ENCODE measurements at regions not wholly inside any gene's neighbourhood (a gene's known extent, or its start where the extent isn't known, plus 50 kb on each side); places are given as distances from the start of the nearest gene placed in this dataset.

- TF ChIP-seq, protein P1, sequence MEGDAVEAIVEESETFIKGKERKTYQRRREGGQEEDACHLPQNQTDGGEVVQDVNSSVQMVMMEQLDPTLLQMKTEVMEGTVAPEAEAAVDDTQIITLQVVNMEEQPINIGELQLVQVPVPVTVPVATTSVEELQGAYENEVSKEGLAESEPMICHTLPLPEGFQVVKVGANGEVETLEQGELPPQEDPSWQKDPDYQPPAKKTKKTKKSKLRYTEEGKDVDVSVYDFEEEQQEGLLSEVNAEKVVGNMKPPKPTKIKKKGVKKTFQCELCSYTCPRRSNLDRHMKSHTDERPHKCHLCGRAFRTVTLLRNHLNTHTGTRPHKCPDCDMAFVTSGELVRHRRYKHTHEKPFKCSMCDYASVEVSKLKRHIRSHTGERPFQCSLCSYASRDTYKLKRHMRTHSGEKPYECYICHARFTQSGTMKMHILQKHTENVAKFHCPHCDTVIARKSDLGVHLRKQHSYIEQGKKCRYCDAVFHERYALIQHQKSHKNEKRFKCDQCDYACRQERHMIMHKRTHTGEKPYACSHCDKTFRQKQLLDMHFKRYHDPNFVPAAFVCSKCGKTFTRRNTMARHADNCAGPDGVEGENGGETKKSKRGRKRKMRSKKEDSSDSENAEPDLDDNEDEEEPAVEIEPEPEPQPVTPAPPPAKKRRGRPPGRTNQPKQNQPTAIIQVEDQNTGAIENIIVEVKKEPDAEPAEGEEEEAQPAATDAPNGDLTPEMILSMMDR (IDR thresholded peaks at IDR 0.05), result no peak
These were observed 328.7 kb downstream of the NR4A2 start for GRCh38 chr2:156003780-156004179.

- TF ChIP-seq, protein P1 (IDR thresholded peaks at IDR 0.05), result no peak
These were observed 330.7 kb downstream of the NR4A2 start for GRCh38 chr2:156001851-156002250.

DNA sequence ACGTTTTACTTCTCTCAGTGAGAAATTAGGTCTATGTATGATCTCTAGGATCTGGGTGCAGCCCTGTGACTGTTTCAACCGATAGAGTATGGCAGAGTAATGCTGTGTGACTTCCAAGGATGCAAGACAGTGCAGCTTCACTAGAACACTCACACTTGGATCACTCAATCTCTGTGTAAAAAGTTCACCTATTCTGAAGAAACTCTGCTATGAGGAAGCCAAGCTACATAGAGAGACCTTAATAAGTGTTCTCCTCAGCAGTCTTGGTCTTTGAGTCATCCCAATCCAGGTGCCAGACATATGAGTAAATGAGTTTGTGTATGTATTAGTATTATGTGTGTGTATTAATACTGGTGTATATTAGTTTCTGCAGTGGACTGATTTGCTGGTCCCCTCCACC is 335.0 kb downstream of the NR4A2 start:
- TF ChIP-seq, protein P1 (IDR thresholded peaks at IDR 0.05), result no peak

- TF ChIP-seq, protein P1 (IDR thresholded peaks at IDR 0.05), result no peak
These were observed 338.2 kb downstream of the NR4A2 start for GRCh38 chr2:155994315-155994714.

DNA sequence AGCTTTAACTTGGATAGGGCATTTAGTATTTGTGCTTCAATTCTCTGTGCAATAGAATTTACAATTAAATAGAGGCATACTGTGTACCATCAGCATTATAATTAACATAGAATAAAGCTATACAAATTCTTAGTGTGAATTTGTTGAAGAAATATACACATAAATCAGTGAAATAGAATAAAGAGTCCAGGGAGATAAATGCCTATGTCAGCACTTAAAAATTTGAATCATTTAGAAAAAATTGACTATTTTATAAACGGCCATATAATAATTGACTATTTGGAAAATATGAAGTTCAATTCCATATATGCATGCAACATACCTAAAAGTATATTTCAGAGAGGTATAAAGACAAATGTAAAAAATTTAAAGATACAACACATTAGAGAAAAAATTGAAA is 348.7 kb downstream of the NR4A2 start:
- TF ChIP-seq, protein P1 (IDR thresholded peaks at IDR 0.05), result no peak

- TF ChIP-seq, protein P1 (IDR thresholded peaks at IDR 0.05), result no peak
These were observed 350.4 kb downstream of the NR4A2 start for GRCh38 chr2:155982135-155982534.

DNA sequence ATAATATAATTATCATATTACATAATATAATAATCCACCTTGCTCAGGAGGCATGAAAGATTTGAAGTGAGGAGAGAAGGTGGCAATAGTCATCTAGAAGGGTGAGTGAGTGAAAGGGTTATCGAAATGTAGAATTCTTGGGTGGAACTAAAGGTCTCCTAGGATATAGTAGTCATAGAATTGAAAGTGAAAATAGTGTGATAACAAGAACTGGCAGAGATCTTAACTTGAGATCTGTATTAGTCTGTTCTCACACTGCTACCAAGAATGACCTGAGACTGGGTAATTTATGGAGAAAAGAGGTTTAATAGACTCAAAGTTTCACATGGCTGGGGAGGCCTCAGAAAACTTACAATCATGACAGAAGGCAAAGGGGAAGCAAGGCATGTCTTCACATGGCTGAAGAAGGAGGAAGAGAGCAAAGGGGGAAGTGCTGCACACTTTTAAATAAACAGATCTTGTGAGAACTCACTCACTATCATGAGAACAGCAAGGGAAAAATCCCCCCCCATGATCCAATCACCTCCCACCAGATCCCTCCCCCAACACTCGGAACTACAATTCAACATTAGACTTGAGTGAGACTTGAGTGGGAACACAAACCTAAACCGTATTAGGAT is 351.5 kb downstream of the NR4A2 start:
- TF ChIP-seq, protein P1 (IDR thresholded peaks at IDR 0.05), result no peak

DNA sequence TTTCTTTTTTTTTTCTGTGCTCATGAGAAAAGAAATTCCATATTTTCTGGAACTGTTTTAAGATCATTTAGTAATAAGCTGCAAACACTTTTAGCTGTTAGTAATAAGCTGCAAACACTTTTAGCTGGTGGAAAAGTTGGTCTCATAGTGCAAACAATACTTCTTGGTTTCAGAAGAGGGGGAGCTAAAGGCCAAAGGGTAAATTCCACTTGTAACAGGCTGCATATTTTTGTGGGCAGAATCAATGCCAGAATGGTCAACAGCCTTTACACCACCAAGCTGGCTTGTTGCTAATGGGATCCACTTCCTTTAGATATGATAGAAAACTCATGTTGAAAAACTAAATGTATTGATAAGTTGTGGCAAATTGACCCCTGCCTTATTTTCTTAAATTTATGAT is 356.8 kb downstream of the NR4A2 start:
- TF ChIP-seq, protein P1 (IDR thresholded peaks at IDR 0.05), result no peak
